HG03175 (cell line): ENCODE measurements at regions not wholly inside any gene's neighbourhood (a gene's known extent, or its start where the extent isn't known, plus 50 kb on each side); places are given as distances from the start of the nearest gene placed in this dataset.

ENCODE experiments used
- ATAC-seq: cut with Tn5 transposase; IDR thresholded peaks from one replicate; pipeline ENCODE4 v1.9.1; 2021; ENCODE audit warnings: mild to moderate bottlenecking, moderate library complexity; ENCODE audit not compliant: unreplicated experiment

DNA sequence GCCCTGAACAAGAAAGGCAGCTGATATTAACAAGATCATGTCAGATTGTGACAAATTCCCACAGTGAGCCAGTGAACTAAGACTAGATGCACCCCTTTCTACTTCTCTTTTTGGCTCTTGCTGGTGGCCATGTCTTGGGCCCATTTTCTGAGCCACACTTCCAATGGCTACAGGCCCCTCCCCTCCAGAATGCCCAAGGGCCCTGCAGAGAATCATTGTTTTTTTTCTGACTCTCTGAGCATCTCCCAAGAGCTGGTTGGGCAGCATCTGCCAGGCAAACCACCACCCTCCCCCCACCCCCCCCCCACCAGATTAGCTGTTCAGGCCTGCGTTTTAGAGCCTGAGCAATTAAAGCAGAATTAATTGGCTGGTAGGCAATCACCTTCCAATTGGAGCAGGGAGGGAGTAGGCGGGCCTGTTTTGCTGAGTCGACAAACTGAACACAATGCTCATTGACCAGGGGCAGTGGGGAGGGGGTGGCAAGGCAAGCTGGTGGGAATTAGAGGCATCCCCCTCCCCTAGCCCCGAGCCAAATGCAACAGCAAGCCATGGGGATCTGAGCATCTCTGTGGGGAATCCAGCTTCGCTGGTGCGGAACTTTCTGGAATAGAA is 541.4 kb downstream of the MN1 start:
- no peak for ATAC-seq

DNA sequence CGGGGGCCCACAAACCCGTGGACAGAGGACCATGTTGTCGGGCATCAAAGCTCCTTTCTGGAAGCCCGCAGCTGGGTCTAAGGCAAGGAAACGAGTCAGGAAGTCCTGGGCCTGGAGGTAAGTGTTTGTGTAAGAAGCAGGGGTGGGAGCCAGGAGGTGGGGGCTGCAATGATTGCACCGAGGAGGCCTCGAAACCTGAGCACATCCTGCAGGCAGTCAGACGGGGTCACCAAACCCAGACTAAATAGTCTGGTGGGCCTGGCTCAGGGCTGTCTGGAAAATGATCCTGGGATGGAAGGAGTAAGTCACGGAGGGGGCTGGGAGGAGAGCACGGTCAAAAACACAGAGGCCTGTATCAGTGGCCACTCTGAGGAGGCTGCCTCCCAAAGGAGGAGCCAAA is 539.2 kb downstream of the MN1 start:
- ATAC-seq: no peak

DNA sequence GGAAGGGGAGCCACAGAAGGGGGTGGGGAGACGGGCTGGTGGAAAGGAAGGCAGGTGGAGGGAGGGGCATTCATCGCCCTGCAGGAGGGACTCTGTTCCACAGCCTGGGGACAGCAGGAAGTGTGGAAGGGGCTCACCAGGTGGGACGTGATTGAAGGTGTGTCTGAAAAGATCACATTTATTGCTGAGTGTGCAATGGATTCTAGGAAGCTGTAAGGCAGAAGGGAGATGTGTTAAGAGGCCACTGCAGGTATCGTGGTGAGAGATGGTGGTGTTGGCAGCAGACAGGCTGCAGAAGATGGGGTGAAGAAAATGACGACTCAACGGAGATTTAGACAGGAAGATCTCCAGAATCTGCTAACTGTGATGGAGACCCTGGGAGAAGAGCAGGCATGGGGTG is 537.4 kb downstream of the MN1 start:
- no peak for ATAC-seq

DNA sequence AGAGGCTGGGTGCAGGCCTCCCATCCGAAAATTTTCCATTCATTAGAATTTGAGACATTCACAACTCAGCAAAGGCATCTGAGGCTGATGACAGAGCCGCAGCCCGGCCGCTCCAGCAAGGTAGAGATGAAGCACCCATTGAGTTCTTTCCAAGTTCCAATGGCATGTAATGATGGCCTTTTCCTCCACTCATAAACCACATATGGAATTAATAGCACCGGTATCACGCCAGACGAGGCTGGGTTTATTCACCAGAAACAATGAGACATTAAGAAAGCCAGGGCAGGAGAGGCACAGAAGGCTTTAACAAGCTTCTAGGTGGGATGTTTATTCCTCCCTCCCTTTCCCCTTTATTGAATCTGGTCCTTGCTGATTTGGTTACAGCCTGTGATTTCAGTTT is 534.4 kb downstream of the MN1 start:
- no peak for ATAC-seq

DNA sequence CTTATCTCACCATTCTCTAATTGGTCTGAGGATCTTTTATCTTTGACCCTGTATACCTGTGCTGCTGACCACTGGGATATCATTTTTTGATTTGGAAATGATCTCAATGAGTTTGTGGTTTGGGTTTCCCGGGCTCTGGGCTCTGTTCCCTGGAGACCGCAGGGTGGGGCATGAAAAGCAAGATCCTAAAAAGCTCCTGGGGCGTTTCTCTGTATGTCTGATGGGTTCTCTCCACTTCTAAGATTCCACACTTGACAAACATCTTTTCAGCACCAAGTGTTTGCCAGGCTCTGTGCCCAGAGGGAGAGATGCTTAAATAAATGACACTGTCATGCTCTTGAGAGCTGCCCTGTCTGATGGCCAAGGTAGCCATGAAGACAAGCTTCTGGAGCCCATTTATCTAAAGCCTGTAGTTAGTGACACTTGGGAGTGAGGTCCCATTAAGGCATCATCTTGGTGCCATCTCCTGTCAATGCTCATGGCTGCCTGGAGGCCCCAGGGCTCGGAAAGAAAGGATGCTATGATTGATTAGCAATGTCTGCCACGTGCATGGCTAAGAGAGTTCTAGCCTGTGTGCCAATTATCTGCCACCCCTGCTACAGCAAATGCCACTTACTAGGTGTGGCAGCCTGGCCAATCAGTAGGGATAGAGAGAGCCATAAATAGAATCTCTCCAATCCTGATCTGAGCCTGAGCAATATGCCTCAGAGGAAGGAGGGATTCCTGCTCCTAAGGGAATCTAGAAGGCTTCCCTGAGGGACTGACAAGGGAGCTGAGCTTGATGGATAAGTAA is 531.6 kb downstream of the MN1 start:
- ATAC-seq: no peak

DNA sequence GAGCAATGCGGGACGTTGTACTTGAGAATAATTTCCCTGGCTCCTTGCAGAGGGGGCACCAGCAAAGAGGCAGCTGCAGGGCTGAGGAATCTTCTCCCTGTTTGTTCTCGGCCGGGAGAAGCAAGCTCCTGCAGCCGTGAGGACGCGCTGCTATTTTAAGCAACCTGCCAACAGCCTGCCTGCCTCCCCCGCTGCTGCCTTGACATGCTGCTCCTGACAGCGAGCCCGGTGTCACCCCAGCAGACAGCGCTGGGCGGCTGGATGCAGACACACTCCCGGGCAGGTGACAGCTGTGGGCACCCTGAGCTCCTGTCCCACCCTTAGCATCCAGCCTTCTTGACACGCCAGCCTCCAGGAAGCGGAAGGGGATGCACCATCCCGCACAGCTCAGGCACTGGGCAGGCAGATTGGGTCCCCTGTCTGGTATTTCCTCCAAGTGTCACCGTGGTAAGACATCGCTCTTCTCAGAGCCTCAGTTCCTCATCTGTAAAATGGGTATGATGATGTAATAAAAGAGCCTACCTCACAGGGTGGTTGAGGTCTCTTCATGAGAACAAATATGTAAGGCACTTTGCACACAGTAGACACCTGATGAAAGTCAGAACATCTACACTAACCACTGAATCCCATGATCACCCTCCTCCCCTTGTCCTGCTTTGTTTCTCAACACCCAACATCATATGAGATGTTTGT is 530.6 kb downstream of the MN1 start:
- no peak for ATAC-seq

DNA sequence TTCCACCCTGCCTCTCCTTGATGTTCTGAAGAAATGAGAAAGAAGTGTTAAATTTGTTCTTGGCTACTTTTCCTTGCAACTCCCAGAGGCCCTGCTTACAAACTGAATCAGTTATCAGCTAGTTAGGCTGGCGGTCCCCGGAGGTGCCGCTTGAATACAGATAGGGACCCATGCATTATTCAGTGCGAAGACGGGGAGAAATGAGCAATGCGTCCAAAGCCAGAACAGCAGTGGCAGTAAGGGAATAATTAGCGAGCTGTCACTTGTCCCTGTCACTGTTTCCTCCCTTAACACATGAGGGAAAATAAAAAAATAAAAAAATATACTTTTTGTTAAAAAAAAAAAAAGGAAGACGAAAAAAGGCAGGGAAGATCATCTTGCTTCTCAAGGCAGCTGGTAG is 528.1 kb downstream of the MN1 start:
- ATAC-seq: no peak

DNA sequence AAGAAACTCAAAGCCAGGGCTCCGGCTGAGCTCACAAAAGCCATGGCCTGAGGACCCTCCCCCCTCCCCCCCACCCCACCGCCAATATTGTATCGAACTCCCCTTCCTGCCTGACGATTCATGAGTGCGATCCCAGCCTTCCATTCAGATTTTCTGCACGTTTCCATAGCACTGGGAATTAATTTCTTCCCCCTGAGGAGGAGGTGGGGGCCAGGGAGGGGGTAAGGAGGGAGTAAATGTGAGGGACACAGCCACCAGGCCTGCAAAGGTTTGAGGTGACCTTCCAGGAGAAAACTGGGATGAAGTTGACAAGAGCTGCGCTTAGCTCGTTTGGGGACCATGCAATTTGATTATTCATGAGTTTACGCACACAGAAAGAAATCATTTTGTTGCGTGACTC is 527.7 kb downstream of the MN1 start:
- ATAC-seq: no peak

DNA sequence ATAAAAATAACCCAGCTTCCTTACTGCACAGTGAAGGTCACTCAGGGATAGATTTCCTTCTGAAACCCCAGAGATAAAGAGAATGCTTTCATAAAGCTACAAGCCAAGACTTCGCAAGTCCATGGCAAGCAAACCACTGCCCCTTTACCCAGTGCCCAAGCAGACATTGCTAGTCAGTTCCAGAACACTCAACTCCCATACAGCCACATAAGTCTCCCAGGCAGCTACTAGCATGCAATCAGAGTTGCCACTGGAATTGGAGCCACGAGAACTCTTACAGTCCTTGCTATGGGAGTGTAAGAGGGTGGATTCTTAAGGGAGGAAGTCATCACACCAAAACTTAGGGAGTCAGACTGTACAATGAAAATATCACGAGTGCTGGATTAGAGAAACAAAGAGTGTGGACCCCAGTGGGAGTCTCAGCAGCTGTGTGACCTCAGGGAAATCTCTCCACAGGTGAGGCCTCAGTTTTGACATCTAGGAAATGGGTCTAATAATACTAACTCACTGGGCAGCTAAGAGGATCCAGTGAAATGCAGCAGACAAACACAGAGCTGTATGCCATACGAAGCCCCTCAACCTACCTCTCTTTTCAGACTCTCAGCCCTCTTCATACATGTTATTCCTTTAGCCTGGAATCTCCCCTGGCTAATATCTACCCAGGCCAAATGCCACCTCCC is 526.6 kb downstream of the MN1 start:
- no peak for ATAC-seq

DNA sequence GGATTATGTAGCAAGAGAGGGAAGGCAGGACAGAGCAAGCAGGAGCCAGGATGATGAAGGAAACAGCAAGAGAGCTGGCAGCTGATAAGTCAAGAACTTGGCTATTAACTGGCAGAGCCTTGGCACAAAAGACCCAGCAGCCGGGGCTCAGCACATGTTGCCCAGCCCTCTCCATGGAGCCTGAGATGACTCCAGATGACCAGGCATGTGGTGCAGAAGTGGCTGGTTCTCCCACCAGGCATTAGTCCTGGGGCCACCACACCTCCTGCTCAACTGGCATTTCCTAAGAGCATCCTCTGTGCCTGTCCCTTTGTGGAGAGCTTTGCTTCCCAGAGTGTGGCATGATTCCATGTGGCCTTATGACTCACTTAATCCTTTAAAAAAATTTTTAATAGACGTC is 522.6 kb downstream of the MN1 start:
- ATAC-seq: no peak

DNA sequence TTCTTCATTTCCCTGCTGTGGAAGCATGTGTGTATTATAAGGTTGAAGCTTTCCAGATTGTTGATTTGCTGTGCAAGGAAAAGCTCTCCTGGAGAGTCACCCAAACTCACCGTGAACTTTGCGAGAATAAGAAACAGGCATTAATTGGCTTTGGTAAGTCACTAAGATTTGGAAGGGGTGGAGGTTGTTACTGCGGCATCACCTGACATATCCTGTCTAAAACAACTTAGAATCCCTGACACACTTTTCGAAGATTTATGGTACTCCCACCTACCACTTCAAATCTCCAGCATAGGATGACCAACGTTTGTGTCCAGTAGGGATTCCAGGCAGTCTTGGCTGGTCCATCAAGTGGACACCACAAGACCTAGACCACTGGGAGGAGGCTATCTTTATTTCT is 518.3 kb downstream of the MN1 start:
- ATAC-seq: no peak

DNA sequence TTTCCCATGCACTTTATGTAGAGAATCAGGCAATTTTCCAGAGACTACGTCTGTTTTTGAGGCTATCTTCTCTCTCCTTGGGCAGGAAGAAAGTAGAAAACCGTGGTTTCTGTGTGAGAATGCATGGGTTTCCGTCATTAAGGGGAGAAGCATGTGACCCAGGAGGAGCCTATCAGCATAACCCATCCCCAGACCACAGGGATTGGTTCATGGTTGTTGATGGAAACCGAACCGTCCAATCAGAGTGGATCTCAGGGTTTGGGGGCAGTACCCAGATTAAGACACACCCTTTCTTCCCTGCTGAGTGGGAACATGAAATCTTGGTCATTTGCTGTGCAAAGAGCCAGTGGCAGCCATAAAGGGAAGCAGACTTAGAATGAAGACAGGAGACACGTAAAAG is 517.8 kb downstream of the MN1 start:
- no peak for ATAC-seq

DNA sequence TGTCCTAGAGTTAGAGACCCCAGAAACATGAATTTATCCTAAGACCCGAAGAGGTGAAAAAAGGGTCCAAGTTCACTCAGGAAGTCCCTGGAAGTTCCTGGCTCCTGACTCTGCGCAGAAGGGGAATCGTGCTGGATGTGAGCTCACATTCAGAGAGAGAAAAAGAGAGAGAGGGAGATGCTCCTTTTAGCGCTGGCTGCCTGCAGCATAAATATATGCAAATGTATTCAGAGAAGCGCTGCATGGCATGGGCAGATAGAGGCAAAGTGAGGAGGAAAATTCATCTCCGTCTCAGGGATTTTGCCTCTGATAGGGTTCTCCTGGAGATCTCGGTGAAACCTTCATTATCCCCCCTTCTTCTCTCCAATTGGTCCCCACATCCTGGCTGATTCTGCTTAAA is 517.2 kb downstream of the MN1 start:
- no peak for ATAC-seq

DNA sequence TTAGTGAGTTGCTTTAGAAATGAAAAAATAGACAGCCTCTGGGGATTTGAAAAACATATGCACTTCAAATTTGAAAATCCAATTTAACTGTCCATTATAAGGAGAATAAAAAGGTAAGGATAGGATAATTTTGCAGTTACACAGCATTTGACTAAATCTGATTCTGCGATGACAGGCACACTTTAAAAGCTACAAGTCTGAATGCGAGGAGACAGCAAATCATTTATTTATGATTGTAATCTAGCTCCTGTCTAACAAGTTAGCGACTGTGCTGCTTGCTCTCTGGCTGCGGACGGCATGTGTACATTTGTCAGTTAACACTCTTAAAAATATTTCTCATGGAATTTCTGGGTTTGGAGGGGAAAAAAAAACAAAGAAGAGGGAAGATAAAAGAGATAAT is 514.8 kb downstream of the MN1 start:
- no peak for ATAC-seq

DNA sequence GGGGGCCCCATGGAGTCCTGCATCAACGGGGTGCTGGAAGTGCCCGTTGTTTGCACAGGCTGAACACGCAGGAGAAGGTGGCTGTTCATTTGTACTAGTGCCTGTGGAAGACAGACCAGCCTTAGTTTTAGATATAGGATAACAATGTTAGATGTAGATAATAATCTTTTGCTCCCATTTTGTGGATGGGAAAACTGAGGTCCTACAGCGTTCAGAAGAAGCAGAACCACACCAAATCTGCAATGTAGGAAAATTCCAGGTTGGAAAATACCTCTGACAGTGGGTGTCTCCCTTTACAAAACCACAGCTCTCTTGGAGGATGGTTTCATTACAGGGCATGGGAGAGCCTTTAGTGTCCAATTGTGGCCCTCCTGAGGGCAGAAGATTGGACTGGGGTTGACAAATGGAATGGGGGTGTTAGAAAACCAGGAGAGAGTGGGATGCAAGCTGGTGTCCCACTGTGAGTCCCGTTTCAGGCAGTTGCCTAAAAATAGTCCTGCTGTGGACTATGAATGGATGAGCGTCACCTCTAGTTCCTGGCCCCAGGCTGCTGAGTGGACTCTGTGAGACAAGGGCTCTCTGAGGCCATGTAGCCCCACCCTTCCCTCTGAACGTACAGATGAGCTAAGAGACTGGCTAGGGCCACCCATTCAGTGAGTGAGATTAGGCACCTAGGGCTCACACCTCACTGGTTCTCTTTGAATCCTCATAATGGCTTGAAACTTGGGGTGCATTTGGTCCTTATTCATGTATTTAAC is 508.8 kb downstream of the MN1 start:
- ATAC-seq: no peak

DNA sequence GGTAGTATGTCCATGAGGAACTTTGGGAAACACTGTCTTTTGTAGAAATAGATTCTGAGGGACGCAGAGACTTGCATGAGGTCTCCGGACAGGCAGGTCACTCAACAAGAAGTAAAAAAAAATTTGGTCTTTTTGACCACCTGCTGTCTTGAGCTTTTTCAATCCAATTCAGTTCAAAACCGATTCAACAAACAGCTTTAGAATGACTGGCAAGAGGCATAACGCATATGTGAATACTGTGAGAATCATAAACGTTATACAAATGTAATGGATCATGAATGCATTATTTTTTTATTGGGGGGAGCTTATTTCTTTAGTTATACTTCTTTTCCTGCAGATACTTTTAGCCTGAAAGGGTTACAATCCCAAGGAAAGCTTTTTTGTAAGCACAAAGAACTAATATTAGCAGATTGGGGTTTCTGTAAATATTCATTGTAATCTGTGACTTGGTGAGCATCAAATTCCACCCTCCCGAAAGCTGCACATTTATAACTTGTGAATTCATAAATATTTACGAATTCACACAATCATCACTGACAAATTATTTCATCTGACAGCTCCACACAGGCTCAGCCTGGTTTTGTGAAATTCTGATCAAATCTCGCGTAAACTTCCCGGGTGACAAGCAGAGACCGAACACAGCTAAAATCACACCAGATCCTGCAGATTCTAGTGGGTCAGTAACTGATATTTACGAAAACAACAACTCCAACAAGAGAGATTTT is 507.7 kb downstream of the MN1 start:
- no peak for ATAC-seq

DNA sequence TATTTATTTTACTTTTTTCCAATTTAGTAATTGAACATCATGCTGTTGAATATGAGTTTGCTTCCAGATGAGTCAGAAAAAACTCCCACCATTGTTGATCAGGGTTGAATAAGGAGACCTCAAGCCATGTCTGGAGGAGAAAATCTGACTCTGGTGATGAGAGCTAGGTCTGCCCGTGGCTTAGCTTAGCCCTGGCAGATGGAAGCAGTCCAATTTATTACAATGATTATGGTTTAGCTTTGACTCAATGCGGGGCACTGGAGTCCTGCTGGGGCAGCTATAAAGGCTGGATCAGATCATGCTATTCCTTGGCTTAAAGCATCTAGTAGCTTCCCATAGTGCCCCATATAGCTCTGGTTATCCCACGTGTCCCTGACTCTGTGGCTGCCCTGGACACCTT is 506.5 kb downstream of the MN1 start:
- no peak for ATAC-seq

DNA sequence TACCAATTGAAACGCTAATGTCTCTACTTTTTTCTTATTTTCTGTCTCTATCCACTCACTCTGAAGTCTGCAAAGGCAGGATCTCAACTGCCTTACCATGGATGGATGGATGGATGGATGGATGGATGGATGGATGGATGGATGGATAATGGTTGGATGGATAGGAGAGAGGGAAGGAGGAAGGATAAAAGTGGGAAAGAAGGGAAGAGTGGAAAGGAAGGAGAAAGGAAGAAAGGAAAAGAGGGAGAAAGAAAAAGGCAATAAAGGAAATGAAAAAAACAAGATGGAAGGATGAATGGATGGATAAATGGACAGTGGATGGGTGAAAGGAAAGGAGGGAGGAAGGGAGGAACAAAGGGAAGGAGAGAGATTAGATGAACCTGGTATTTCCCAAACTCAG is 506.0 kb downstream of the MN1 start:
- ATAC-seq: no peak

DNA sequence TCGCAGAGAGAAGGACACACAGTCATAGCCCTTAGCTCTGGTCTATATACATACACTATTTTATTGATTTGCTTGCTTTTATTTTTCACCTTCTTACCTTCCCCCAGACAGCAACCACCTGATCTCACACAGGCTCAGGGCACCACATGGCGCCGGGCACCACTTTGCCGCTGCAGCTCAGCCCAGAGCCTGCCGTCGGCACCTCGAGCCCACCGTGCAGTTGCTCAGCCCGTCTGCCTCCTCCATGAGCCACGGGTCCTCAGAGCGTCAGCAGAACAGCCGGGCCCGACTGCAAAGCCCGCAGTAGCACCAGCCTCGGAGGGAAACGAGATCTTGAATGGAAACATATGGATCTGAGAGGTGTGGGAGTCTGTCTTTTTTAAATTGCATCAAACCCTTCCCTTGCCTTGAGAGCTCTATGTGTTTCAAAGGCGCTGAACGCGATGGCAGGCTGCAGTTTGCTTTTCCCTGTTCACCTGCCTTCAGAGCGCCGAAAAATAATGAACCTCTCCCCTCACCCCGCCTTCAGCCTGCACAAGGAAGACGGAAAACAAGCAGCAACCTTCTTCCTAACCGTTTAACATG is 505.4 kb downstream of the MN1 start:
- no peak for ATAC-seq

DNA sequence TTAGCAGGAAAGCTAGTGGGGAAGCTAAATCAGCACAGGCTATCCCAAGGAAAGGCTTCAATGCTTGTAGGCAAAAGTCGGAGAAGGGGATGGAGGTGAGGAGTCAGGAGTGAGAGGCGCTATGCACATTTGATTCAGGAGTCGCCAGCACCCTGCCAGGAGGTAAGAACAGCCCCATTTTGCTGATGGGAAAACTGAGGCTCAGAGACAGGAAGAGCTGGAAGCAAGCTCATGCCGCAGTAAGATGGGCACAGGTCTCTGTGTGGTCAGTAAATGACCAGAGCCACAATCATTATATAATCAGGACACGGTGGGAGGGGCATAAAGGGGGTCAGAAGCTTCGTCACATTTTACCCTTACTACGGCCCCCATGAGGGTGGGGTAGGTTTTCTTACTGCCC is 504.4 kb downstream of the MN1 start:
- no peak for ATAC-seq
